GM12878 (cell line): ENCODE measurements at regions not wholly inside any gene's neighbourhood (a gene's known extent, or its start where the extent isn't known, plus 50 kb on each side); places are given as distances from the start of the nearest gene placed in this dataset.

ENCODE experiments used
- ATAC-seq: fragments of 200-7000 bp; cut with Tn5 transposase; 3 replicates; pipeline ENCODE4 v1.9.1; 2020; ENCODE audit warnings: mild to moderate bottlenecking, moderate library complexity
- BruUV-seq: library from RNA; stranded (reverse); fragments of 400-500 nt; replicated peaks from 2 replicates; lab custom pipeline; 2021; lab: Mats Ljungman, UMichigan
- CTCF ChIA-PET: fragments of 300-600 bp; sonication (Branson Sonifier 250); formaldehyde crosslinking; extraction: SDS; loops from one replicate; lab custom pipeline; 2021; ENCODE audit warnings: inconsistent platforms; lab: Yijun Ruan, JAX
- POLR2A ChIA-PET: fragments of 350-600 bp; formaldehyde crosslinking; extraction: SDS; loops from one replicate; lab custom pipeline; 2021; ENCODE audit warnings: inconsistent platforms; lab: Charles Lee
- RAD21 ChIA-PET: fragments of 300-600 bp; sonication (Branson Sonifier 250); formaldehyde crosslinking; loops from one replicate; lab custom pipeline; 2023; ENCODE audit warnings: antibody characterized with exemption; ENCODE audit not compliant: unreplicated experiment; lab: Charles Lee
- SMC1A ChIA-PET: fragments of 300-600 bp; sonication (Branson Sonifier 250); formaldehyde crosslinking; loops from one replicate; lab custom pipeline; 2023; ENCODE audit not compliant: unreplicated experiment, uncharacterized antibody; lab: Charles Lee
- DNase-seq: peaks from one replicate; pipeline ENCODE4 v3.0.0-alpha.2; 2011; ENCODE audit warnings: low read depth, low spot score
- FAIRE-seq: peaks from 3 replicates; lab custom pipeline; 2011; peaks lifted over from hg19 to GRCh38; lab: Jason Lieb, UNC
- H2AFZ ChIP-seq: 2 replicates; pipeline ENCODE4 v1.6.0; 2011; ENCODE audit warnings: low read depth, low read length, control low read depth; ENCODE audit not compliant: control insufficient read depth
- H3K27ac ChIP-seq: 2 replicates; pipeline ENCODE4 v1.5.1; 2011; ENCODE audit warnings: control low read depth; ENCODE audit not compliant: control insufficient read depth, insufficient read depth
- H3K27me3 ChIP-seq, 2 experiments: replicated peaks in 1 of 2; 2 replicates each; pipeline versions ENCODE4 v1.6.0 to v1.6.1; 2011; ENCODE audit warnings: low read length in 1 of 2; ENCODE audit not compliant: control insufficient read depth in 2 of 2, insufficient read depth in 2 of 2
- H3K36me3 ChIP-seq, 2 experiments: 2 replicates each; pipeline ENCODE4 v1.5.1; 2011; ENCODE audit warnings: low read length in 1 of 2; ENCODE audit not compliant: control insufficient read depth in 2 of 2, insufficient read depth in 2 of 2
- H3K4me1 ChIP-seq: 2 replicates; pipeline ENCODE4 v1.6.1; 2011; ENCODE audit warnings: mild to moderate bottlenecking, low read length, moderate library complexity, mixed read lengths; ENCODE audit not compliant: control insufficient read depth, insufficient read depth
- H3K4me2 ChIP-seq: 2 replicates; pipeline ENCODE4 v1.6.0; 2011; ENCODE audit warnings: control low read depth; ENCODE audit not compliant: control insufficient read depth, insufficient read depth
- H3K4me3 ChIP-seq: fragments of 200-600 bp; sonication (generic); 2 replicates; pipeline ENCODE4 v1.5.1; 2016
- H3K79me2 ChIP-seq: 2 replicates; pipeline ENCODE4 v1.6.0; 2011; ENCODE audit warnings: low read length; ENCODE audit not compliant: control insufficient read depth, insufficient read depth
- H3K9ac ChIP-seq: 2 replicates; pipeline ENCODE4 v1.8.0; 2011; ENCODE audit warnings: low read length, control low read depth, mixed read lengths; ENCODE audit not compliant: control insufficient read depth, insufficient read depth
- H3K9me3 ChIP-seq: replicated peaks from 3 replicates; pipeline ENCODE4 v1.5.1; 2011; ENCODE audit warnings: mild to moderate bottlenecking, low read length; ENCODE audit not compliant: control insufficient read depth, insufficient read depth
- H4K20me1 ChIP-seq: 2 replicates; pipeline ENCODE4 v1.6.0; 2011; ENCODE audit not compliant: control insufficient read depth, insufficient read depth
- ASH2L ChIP-seq: fragments of 300-600, 200-600 bp; sonication (generic); IDR thresholded peaks from 2 replicates; pipeline ENCODE4 v1.6.1; 2017; ENCODE audit warnings: low read depth, mild to moderate bottlenecking, borderline replicate concordance
- EP300 ChIP-seq, 2 experiments: fragments of 150-350 bp in 1 of 2; IDR thresholded peaks; 2 replicates each; pipeline ENCODE4 v1.6.1; 2011 to 2012; ENCODE audit warnings: low read depth in 2 of 2, low read length in 2 of 2, borderline replicate concordance in 1 of 2, improper control_type of control experiment in 1 of 2, inconsistent platforms in 1 of 2; ENCODE audit not compliant: control insufficient read depth in 1 of 2
- ESRRA ChIP-seq: IDR thresholded peaks from 2 replicates; pipeline ENCODE4 v1.6.1; 2012; ENCODE audit warnings: mild to moderate bottlenecking, low read length, improper control_type of control experiment
- ETV6 ChIP-seq, 2 experiments: fragments of 450-650 bp in 1 of 2; IDR thresholded peaks in 1 of 2; conservative IDR thresholded peaks in 1 of 2; 2 replicates each; pipeline ENCODE4 v1.6.1; 2014; ENCODE audit warnings: antibody characterized with exemption in 1 of 2, borderline replicate concordance in 1 of 2, low read depth in 1 of 2, mild to moderate bottlenecking in 1 of 2, moderate library complexity in 1 of 2
- GABPA ChIP-seq: IDR thresholded peaks from 2 replicates; pipeline ENCODE4 v1.6.1; 2014; ENCODE audit warnings: antibody characterized with exemption, low read depth, mild to moderate bottlenecking, inconsistent platforms
- HDAC6 ChIP-seq: fragments of 200-600 bp; sonication (generic); IDR thresholded peaks from one replicate; pipeline ENCODE4 v1.8.0; 2017; ENCODE audit warnings: antibody characterized with exemption; ENCODE audit not compliant: unreplicated experiment
- IRF3 ChIP-seq: fragments of 450-650 bp; IDR thresholded peaks from 2 replicates; pipeline ENCODE4 v1.6.1; 2014; ENCODE audit warnings: mild to moderate bottlenecking
- KAT2A ChIP-seq: conservative IDR thresholded peaks from 2 replicates; pipeline ENCODE4 v1.6.1; 2011; ENCODE audit warnings: low read depth, low read length; ENCODE audit not compliant: control insufficient read depth
- MTA2 ChIP-seq: fragments of 450-650 bp; IDR thresholded peaks from 2 replicates; pipeline ENCODE4 v1.6.1; 2016; ENCODE audit warnings: low read depth, mild to moderate bottlenecking, moderate library complexity
- PAX5 ChIP-seq: IDR thresholded peaks from 2 replicates; pipeline ENCODE4 v1.6.1; 2011; ENCODE audit warnings: low read depth, low read length, borderline replicate concordance
- PKNOX1 ChIP-seq: fragments of 450-650 bp; IDR thresholded peaks from 2 replicates; pipeline ENCODE4 v1.6.1; 2016; ENCODE audit warnings: mild to moderate bottlenecking
- RB1 ChIP-seq: fragments of 450-650 bp; formaldehyde crosslinking; IDR thresholded peaks from 2 replicates; pipeline ENCODE4 v1.6.1; 2017; ENCODE audit warnings: mild to moderate bottlenecking, borderline replicate concordance
- SIX5 ChIP-seq: IDR thresholded peaks from 2 replicates; pipeline ENCODE4 v1.6.1; 2011; ENCODE audit warnings: mild to moderate bottlenecking, low read depth, low read length, moderate library complexity; ENCODE audit not compliant: severe bottlenecking
- WGBS: methylation state at CpG from one replicate; pipeline ENCODE4 v1.1.6; 2016; ENCODE audit warnings: low lambda C conversion rate; ENCODE audit not compliant: insufficient replicate concordance, insufficient coverage; ENCODE audit errors: missing lambda C conversion rate; 5-methylcytosine and 5-hydroxymethylcytosine counted together
- in situ Hi-C: fragments of 300-500 bp; cut with MboI; formaldehyde crosslinking; loops from 9 replicates; pipeline ENCODE4 v1.14.3; 2018; ENCODE audit warnings: mixed read lengths
- intact Hi-C: fragments of 100-400 bp; cut with micrococcal nuclease; formaldehyde crosslinking; loops from one replicate; pipeline ENCODE4 v1.14.2; 2022; ENCODE audit not compliant: unreplicated experiment

GRCh38 chr2:237256887-237257286 is 157.1 kb downstream of the COL6A3 start:
- peaks cover 0 to 4% of the 10 kb centered on the region in 2 experiments; a peak in 2 of 4 replicates for H3K27me3 ChIP-seq
- H3K36me3 ChIP-seq = no peaks in the 10 kb centered on the region
- WGBS = 55% methylated on average over 4 of the region's 4 CpGs
- ChIA-PET SMC1A (no interaction called here), POLR2A (no interaction called here), RAD21 (no interaction called here)
- H3K9ac ChIP-seq = no peak overlapping the region
- ATAC-seq = no peak
- no peak overlapping the region for H3K27ac ChIP-seq
- BruUV-seq = no TSS peak
- no peak overlapping the region for H3K4me2 ChIP-seq
- in situ Hi-C loops = no loop called here
- H3K79me2 ChIP-seq = no peaks in the 10 kb centered on the region
- no peak for DNase-seq
- intact Hi-C loops = no loop called here
- H3K9me3 ChIP-seq = no peaks in the 10 kb centered on the region
- H2AFZ ChIP-seq = no peak overlapping the region
- no peak for TF ChIP-seq IRF3
- no peak for TF ChIP-seq HDAC6
- TF ChIP-seq EP300 (IDR thresholded peaks at IDR 0.05; ENCODE audit: borderline replicate concordance in 1 of 2, control insufficient read depth in 1 of 2, low read depth in 2 of 2, low read length in 2 of 2) = no peak
- TF ChIP-seq, all 136 proteins: peak for 0
- H4K20me1 ChIP-seq = no peaks in the 10 kb centered on the region
- H3K4me3 ChIP-seq = no peak overlapping the region
- FAIRE-seq = no peak
- H3K4me1 ChIP-seq = no peaks in the 10 kb centered on the region
- CTCF ChIA-PET = no interaction called here

- ChIA-PET RAD21 (no interaction called here), CTCF (no interaction called here), POLR2A (no interaction called here), SMC1A (interaction anchor here (1.1 kb wide), 1 partner anchor 76 kb away, joined by 3 read pairs; no protein-coding TSS in a partner anchor)
- H3K4me3 ChIP-seq = no peak overlapping the region
- no peak overlapping the region for H2AFZ ChIP-seq
- H3K9me3 ChIP-seq = no peaks in the 10 kb centered on the region
- in situ Hi-C loops = no loop called here
- no peaks in the 10 kb centered on the region for H3K79me2 ChIP-seq
- BruUV-seq = no TSS peak
- intact Hi-C loops = no loop called here
- FAIRE-seq (no peak), ATAC-seq (no peak), DNase-seq (no peak)
- no peak overlapping the region for H3K27ac ChIP-seq
- WGBS = 25% methylated on average over 10 of the region's 10 CpGs
- no peaks in the 10 kb centered on the region for H3K4me1 ChIP-seq
- no peak overlapping the region for H3K4me2 ChIP-seq
- no peak overlapping the region for H3K9ac ChIP-seq
- H3K36me3 ChIP-seq = no peaks in the 10 kb centered on the region
- H4K20me1 ChIP-seq = no peaks in the 10 kb centered on the region
- TF ChIP-seq HDAC6 (no peak), GABPA (no peak), ETV6 (conservative IDR thresholded peaks at IDR 0.05 in 1 of 2, IDR thresholded peaks at IDR 0.05 in 1 of 2; ENCODE audit: borderline replicate concordance in 1 of 2, low read depth in 1 of 2) (no peak), PKNOX1 (no peak), RB1 (no peak), SIX5 (no peak), PAX5 (no peak), ASH2L (no peak), MTA2 (no peak), ESRRA (no peak), KAT2A (no peak)
- TF ChIP-seq, all 136 proteins: peak for 0
- H3K27me3 ChIP-seq = peaks cover 0 to 4% of the 10 kb centered on the region in 2 experiments; a peak in 2 of 4 replicates
These were observed 156.5 kb downstream of the COL6A3 start for GRCh38 chr2:237257471-237257951.
